Suprapubic skin (tissue), 3 donors: ENCODE measurements at regions not wholly inside any gene's neighbourhood (a gene's known extent, or its start where the extent isn't known, plus 50 kb on each side); places are given as distances from the start of the nearest gene placed in this dataset.

Source experiments
- CTCF ChIP-seq, 2 donors: fragments of 200-600 bp in 1 of 2; fragments of 450-650 bp in 1 of 2; sonication (generic) in 1 of 2; IDR thresholded peaks; one replicate each; pipeline ENCODE4 v1.5.1; 2016 to 2019; ENCODE audit warnings: antibody characterized with exemption in 2 of 2, mild to moderate bottlenecking in 1 of 2, moderate library complexity in 1 of 2
- POLR2A ChIP-seq, 2 donors: fragments of 450-650 bp; IDR thresholded peaks; one replicate each; pipeline ENCODE4 v1.6.1; 2017; ENCODE audit warnings: antibody characterized with exemption in 2 of 2, mild to moderate bottlenecking in 2 of 2, moderate library complexity in 2 of 2

GRCh38 chr11:94694309-94695060 lies 73.7 kb upstream of the AMOTL1 start:
- TF ChIP-seq CTCF (IDR thresholded peaks at IDR 0.05) (no peak), POLR2A (IDR thresholded peaks at IDR 0.05) (no peak)
